Progenitor cell of endocrine pancreas (in vitro differentiated cells): ENCODE measurements at regions not wholly inside any gene's neighbourhood (a gene's known extent, or its start where the extent isn't known, plus 50 kb on each side); places are given as distances from the start of the nearest gene placed in this dataset.

Experiments
- DNase-seq: peaks from one replicate; pipeline ENCODE4 v3.0.0; 2021; ENCODE audit warnings: low spot score; ENCODE audit not compliant: unreplicated experiment
- H3K27ac Mint-ChIP-seq: 2 replicates; pipeline ENCODE4 v1.8.0; 2021; ENCODE audit warnings: mild to moderate bottlenecking, moderate library complexity, mixed read lengths
- H3K27me3 Mint-ChIP-seq: 2 replicates; pipeline ENCODE4 v1.8.0; 2021; ENCODE audit warnings: mixed read lengths
- H3K36me3 Mint-ChIP-seq: 2 replicates; pipeline ENCODE4 v1.8.0; 2022; ENCODE audit warnings: mixed read lengths; ENCODE audit not compliant: insufficient read depth
- H3K4me1 Mint-ChIP-seq: 2 replicates; pipeline ENCODE4 v1.8.0; 2021; ENCODE audit warnings: low read depth, mixed read lengths
- H3K4me3 Mint-ChIP-seq: 2 replicates; pipeline ENCODE4 v1.8.0; 2021; ENCODE audit warnings: low read depth, mild to moderate bottlenecking, moderate library complexity, mixed read lengths
- H3K9me3 Mint-ChIP-seq: 2 replicates; pipeline ENCODE4 v1.8.0; 2021; ENCODE audit warnings: low read depth, mixed read lengths
- CTCF ChIP-seq: fragments of 200-600 bp; sonication (generic); IDR thresholded peaks from one replicate; pipeline ENCODE4 v1.5.0; 2021; ENCODE audit warnings: antibody characterized with exemption, mild to moderate bottlenecking; ENCODE audit not compliant: unreplicated experiment

- Mint-ChIP-seq H3K4me1 (peaks cover 3% of the 10 kb centered on the region), H3K27ac (no peak overlapping the region), H3K36me3 (no peaks in the 10 kb centered on the region), H3K4me3 (no peak overlapping the region), H3K27me3 (peaks cover 38% of the 10 kb centered on the region), H3K9me3 (peaks cover 4% of the 10 kb centered on the region)
- no peak for TF ChIP-seq CTCF
- DNase-seq, result no peak
Observed at GRCh38 chr20:58142843-58143185, 85.6 kb downstream of the ANKRD60 start.

- H3K9me3 Mint-ChIP-seq, result peaks cover 4% of the 10 kb centered on the region
- DNase-seq, result no peak
- no peak for TF ChIP-seq CTCF
- no peaks in the 10 kb centered on the region for H3K36me3 Mint-ChIP-seq
- no peak overlapping the region for H3K4me3 Mint-ChIP-seq
- H3K27me3 Mint-ChIP-seq, result peaks cover 36% of the 10 kb centered on the region
- peak overlapping the region; percentile 16 for H3K27ac Mint-ChIP-seq
- peaks cover 3% of the 10 kb centered on the region for H3K4me1 Mint-ChIP-seq
Observed at GRCh38 chr20:58141971-58142842, 86.2 kb downstream of the ANKRD60 start.

GRCh38 chr20:58141496-58141895 is 87.0 kb downstream of the ANKRD60 start:
- Mint-ChIP-seq H3K4me1 (peaks cover 3% of the 10 kb centered on the region), H3K27ac (no peak overlapping the region), H3K27me3 (peaks cover 38% of the 10 kb centered on the region), H3K4me3 (no peak overlapping the region), H3K36me3 (no peaks in the 10 kb centered on the region), H3K9me3 (peaks cover 4% of the 10 kb centered on the region)
- DNase-seq, result no peak
- TF ChIP-seq CTCF, result no peak

GRCh38 chr20:58140787-58141425 is 87.5 kb downstream of the ANKRD60 start:
- TF ChIP-seq CTCF, result no peak
- Mint-ChIP-seq H3K27ac (no peak overlapping the region), H3K27me3 (peaks cover 42% of the 10 kb centered on the region), H3K9me3 (peaks cover 4% of the 10 kb centered on the region), H3K4me1 (peaks cover 5% of the 10 kb centered on the region), H3K36me3 (no peaks in the 10 kb centered on the region), H3K4me3 (no peak overlapping the region)
- DNase-seq, result no peak

GRCh38 chr20:58139849-58140786 is 88.3 kb downstream of the ANKRD60 start:
- no peak for TF ChIP-seq CTCF
- peaks cover 10% of the 10 kb centered on the region for H3K4me1 Mint-ChIP-seq
- H3K36me3 Mint-ChIP-seq, result no peaks in the 10 kb centered on the region
- no peak overlapping the region for H3K4me3 Mint-ChIP-seq
- no peak for DNase-seq
- no peak overlapping the region for H3K27ac Mint-ChIP-seq
- H3K9me3 Mint-ChIP-seq, result peaks cover 4% of the 10 kb centered on the region
- H3K27me3 Mint-ChIP-seq, result peaks cover 46% of the 10 kb centered on the region
